ENCODE measurements at regions not wholly inside any gene's neighbourhood (a gene's known extent, or its start where the extent isn't known, plus 50 kb on each side); places are given as distances from the start of the nearest gene placed in this dataset.
"Not testable (repeated sequence)": the region's sequence is repeated elsewhere in the genome, so short reads cannot be mapped to it uniquely, and the experiment has no call there.

- no peak overlapping the region for H3K18ac ChIP-seq (ENCODE audit: low read depth in 1 of 2, low read length in 2 of 2)
- no peak overlapping the region for H2AFZ ChIP-seq (ENCODE audit: low read depth, low read length)
- no peak overlapping the region for H2BK5ac ChIP-seq (ENCODE audit: low read depth, low read length, poor library complexity, severe bottlenecking)
- H3K4me1 ChIP-seq (ENCODE audit: control insufficient read depth, insufficient read depth, low read depth, low read length) = peaks cover 15% of the 10 kb centered on the region
- no peak overlapping the region for H4K91ac ChIP-seq (ENCODE audit: low read length)
- H3K23ac ChIP-seq (ENCODE audit: low read length in 2 of 2) = no peak overlapping the region
- H3K9me3 ChIP-seq (ENCODE audit: control insufficient read depth, low read length) = no peaks in the 10 kb centered on the region
- H2BK12ac ChIP-seq (ENCODE audit: low read length in 2 of 2) = no peak overlapping the region
- 90% methylated on average over 8 of the region's 9 CpGs for WGBS
- H3K14ac ChIP-seq (ENCODE audit: low read length in 2 of 2) = no peak overlapping the region
- no peak overlapping the region for H2BK120ac ChIP-seq (ENCODE audit: low read depth, low read length)
- no peaks in the 10 kb centered on the region for H3K36me3 ChIP-seq (ENCODE audit: control insufficient read depth in 1 of 2, insufficient read depth in 2 of 2, low read depth in 1 of 2, low read length in 2 of 2)
- no peak overlapping the region for H2BK15ac ChIP-seq (ENCODE audit: low read depth, poor library complexity, severe bottlenecking)
- no peak for DNase-seq
- H3K4me2 ChIP-seq (ENCODE audit: low read length, poor library complexity, severe bottlenecking) = no peak overlapping the region
- no peak overlapping the region for H3K4me3 ChIP-seq (ENCODE audit: insufficient read depth in 1 of 2, low read depth in 1 of 2, low read length in 2 of 2)
- H3K4ac ChIP-seq (ENCODE audit: low read depth in 1 of 2, low read length in 2 of 2) = no peak overlapping the region
- no peak overlapping the region for H2AK5ac ChIP-seq (ENCODE audit: low read length, severe bottlenecking)
- no peak overlapping the region for H3K9ac ChIP-seq (ENCODE audit: low read length)
- no peak overlapping the region for H3K27ac ChIP-seq (ENCODE audit: low read length, poor library complexity, severe bottlenecking)
- peaks cover 0 to 12% of the 10 kb centered on the region in 2 experiments for H3K27me3 ChIP-seq (ENCODE audit: control insufficient read depth in 1 of 2, insufficient read depth in 1 of 2, low read length in 2 of 2)
- H3K79me1 ChIP-seq (replicated peaks; ENCODE audit: low read length, poor library complexity, severe bottlenecking) = no peaks in the 10 kb centered on the region
- H4K8ac ChIP-seq (ENCODE audit: low read length) = no peak overlapping the region
Measured at GRCh38 chr10:131822692-131823245, 78.0 kb upstream of the PPP2R2D start.

GRCh38 chr10:131823601-131824099 is 77.2 kb upstream of the PPP2R2D start:
- not testable (repeated sequence) for H3K79me1 ChIP-seq (replicated peaks; ENCODE audit: low read length, poor library complexity, severe bottlenecking); H3K27ac ChIP-seq (ENCODE audit: low read length, poor library complexity, severe bottlenecking)
- 94% methylated on average over 10 of the region's 12 CpGs for WGBS

GRCh38 chr10:131824371-131825149 is 76.2 kb upstream of the PPP2R2D start:
- WGBS = 53% methylated on average over 20 of the region's 24 CpGs

More at GRCh38 chr10:131823601-131824099, 77.2 kb upstream of the PPP2R2D start:
- DNase-seq; H2BK15ac ChIP-seq (ENCODE audit: low read depth, poor library complexity, severe bottlenecking); H2AK5ac ChIP-seq (ENCODE audit: low read length, severe bottlenecking); H2BK5ac ChIP-seq (ENCODE audit: low read depth, low read length, poor library complexity, severe bottlenecking); H3K9ac ChIP-seq (ENCODE audit: low read length); H3K4me2 ChIP-seq (ENCODE audit: low read length, poor library complexity, severe bottlenecking); H3K4ac ChIP-seq (ENCODE audit: low read depth in 1 of 2, low read length in 2 of 2); H4K8ac ChIP-seq (ENCODE audit: low read length); H3K14ac ChIP-seq (ENCODE audit: low read length in 2 of 2); H3K18ac ChIP-seq (ENCODE audit: low read depth in 1 of 2, low read length in 2 of 2); H2BK12ac ChIP-seq (ENCODE audit: low read length in 2 of 2); H2AFZ ChIP-seq (ENCODE audit: low read depth, low read length); H3K23ac ChIP-seq (ENCODE audit: low read length in 2 of 2); H3K36me3 ChIP-seq (ENCODE audit: control insufficient read depth in 1 of 2, insufficient read depth in 2 of 2, low read depth in 1 of 2, low read length in 2 of 2); H3K4me3 ChIP-seq (ENCODE audit: insufficient read depth in 1 of 2, low read depth in 1 of 2, low read length in 2 of 2); H2BK120ac ChIP-seq (ENCODE audit: low read depth, low read length); H4K91ac ChIP-seq (ENCODE audit: low read length); H3K9me3 ChIP-seq (ENCODE audit: control insufficient read depth, low read length); H3K27me3 ChIP-seq (ENCODE audit: control insufficient read depth in 1 of 2, insufficient read depth in 1 of 2, low read length in 2 of 2): not testable (repeated sequence)
- peaks cover 15% of the 10 kb centered on the region for H3K4me1 ChIP-seq (ENCODE audit: control insufficient read depth, insufficient read depth, low read depth, low read length)

GRCh38 chr10:131825150-131825848 is 75.5 kb upstream of the PPP2R2D start:
- Histone ChIP-seq H3K79me1 (replicated peaks; ENCODE audit: low read length, poor library complexity, severe bottlenecking) (no peaks in the 10 kb centered on the region), H2BK12ac (ENCODE audit: low read length in 2 of 2) (no peak overlapping the region), H2AK5ac (ENCODE audit: low read length, severe bottlenecking) (no peak overlapping the region), H4K8ac (ENCODE audit: low read length) (no peak overlapping the region), H3K4me2 (ENCODE audit: low read length, poor library complexity, severe bottlenecking) (no peak overlapping the region), H3K36me3 (ENCODE audit: control insufficient read depth in 1 of 2, insufficient read depth in 2 of 2, low read depth in 1 of 2, low read length in 2 of 2) (no peaks in the 10 kb centered on the region), H3K27me3 (ENCODE audit: control insufficient read depth in 1 of 2, insufficient read depth in 1 of 2, low read length in 2 of 2) (peaks cover 0 to 5% of the 10 kb centered on the region in 2 experiments), H3K9me3 (ENCODE audit: control insufficient read depth, low read length) (no peaks in the 10 kb centered on the region), H3K23ac (ENCODE audit: low read length in 2 of 2) (no peak overlapping the region), H4K91ac (ENCODE audit: low read length) (no peak overlapping the region), H3K4me3 (ENCODE audit: insufficient read depth in 1 of 2, low read depth in 1 of 2, low read length in 2 of 2) (no peak overlapping the region), H2AFZ (ENCODE audit: low read depth, low read length) (no peak overlapping the region), H3K27ac (ENCODE audit: low read length, poor library complexity, severe bottlenecking) (no peak overlapping the region), H3K9ac (ENCODE audit: low read length) (no peak overlapping the region), H2BK15ac (ENCODE audit: low read depth, poor library complexity, severe bottlenecking) (no peak overlapping the region), H2BK5ac (ENCODE audit: low read depth, low read length, poor library complexity, severe bottlenecking) (no peak overlapping the region), H3K14ac (ENCODE audit: low read length in 2 of 2) (no peak overlapping the region), H3K18ac (ENCODE audit: low read depth in 1 of 2, low read length in 2 of 2) (no peak overlapping the region), H3K4ac (ENCODE audit: low read depth in 1 of 2, low read length in 2 of 2) (no peak overlapping the region), H2BK120ac (ENCODE audit: low read depth, low read length) (no peak overlapping the region), H3K4me1 (ENCODE audit: control insufficient read depth, insufficient read depth, low read depth, low read length) (peaks cover 13% of the 10 kb centered on the region)
- DNase-seq = no peak
- 61% methylated on average over 15 of the region's 15 CpGs for WGBS

More at GRCh38 chr10:131824371-131825149, 76.2 kb upstream of the PPP2R2D start:
- Histone ChIP-seq H3K36me3 (ENCODE audit: control insufficient read depth in 1 of 2, insufficient read depth in 2 of 2, low read depth in 1 of 2, low read length in 2 of 2) (no peaks in the 10 kb centered on the region), H3K4me2 (ENCODE audit: low read length, poor library complexity, severe bottlenecking) (no peak overlapping the region), H3K4me1 (ENCODE audit: control insufficient read depth, insufficient read depth, low read depth, low read length) (peaks cover 13% of the 10 kb centered on the region), H2BK15ac (ENCODE audit: low read depth, poor library complexity, severe bottlenecking) (no peak overlapping the region), H3K14ac (ENCODE audit: low read length in 2 of 2) (no peak overlapping the region), H3K4ac (ENCODE audit: low read depth in 1 of 2, low read length in 2 of 2) (no peak overlapping the region), H2BK12ac (ENCODE audit: low read length in 2 of 2) (no peak overlapping the region), H2BK120ac (ENCODE audit: low read depth, low read length) (no peak overlapping the region), H3K27me3 (ENCODE audit: control insufficient read depth in 1 of 2, insufficient read depth in 1 of 2, low read length in 2 of 2) (peaks cover 0 to 8% of the 10 kb centered on the region in 2 experiments), H3K9ac (ENCODE audit: low read length) (no peak overlapping the region), H3K9me3 (ENCODE audit: control insufficient read depth, low read length) (no peaks in the 10 kb centered on the region), H4K91ac (ENCODE audit: low read length) (no peak overlapping the region), H2AFZ (ENCODE audit: low read depth, low read length) (no peak overlapping the region), H3K23ac (ENCODE audit: low read length in 2 of 2) (no peak overlapping the region), H3K79me1 (replicated peaks; ENCODE audit: low read length, poor library complexity, severe bottlenecking) (no peaks in the 10 kb centered on the region), H2AK5ac (ENCODE audit: low read length, severe bottlenecking) (no peak overlapping the region), H4K8ac (ENCODE audit: low read length) (no peak overlapping the region), H3K18ac (ENCODE audit: low read depth in 1 of 2, low read length in 2 of 2) (no peak overlapping the region), H3K27ac (ENCODE audit: low read length, poor library complexity, severe bottlenecking) (no peak overlapping the region), H2BK5ac (ENCODE audit: low read depth, low read length, poor library complexity, severe bottlenecking) (no peak overlapping the region), H3K4me3 (ENCODE audit: insufficient read depth in 1 of 2, low read depth in 1 of 2, low read length in 2 of 2) (peak overlapping the region in 1 of 2 experiments; percentile 1)
- DNase-seq = no peak
